HG03565 (cell line): ENCODE measurements at regions not wholly inside any gene's neighbourhood (a gene's known extent, or its start where the extent isn't known, plus 50 kb on each side); places are given as distances from the start of the nearest gene placed in this dataset.
"Not testable (repeated sequence)": the region's sequence is repeated elsewhere in the genome, so short reads cannot be mapped to it uniquely, and the experiment has no call there.

ENCODE experiments used
- ATAC-seq: cut with Tn5 transposase; IDR thresholded peaks from one replicate; pipeline ENCODE4 v1.9.1; 2021; ENCODE audit warnings: mild to moderate bottlenecking, moderate library complexity; ENCODE audit not compliant: unreplicated experiment

GRCh38 chr18:59980188-59980637 lies 80.4 kb downstream of the PMAIP1 start:
- ATAC-seq = no peak

GRCh38 chr18:59971871-59972428 lies 72.2 kb downstream of the PMAIP1 start:
- no peak for ATAC-seq

GRCh38 chr18:59971144-59971543 lies 71.3 kb downstream of the PMAIP1 start:
- peak; percentile 79 for ATAC-seq

- not testable (repeated sequence) for ATAC-seq
These were observed 69.8 kb downstream of the PMAIP1 start for GRCh38 chr18:59969477-59970028.

GRCh38 chr18:59968583-59968982 lies 68.8 kb downstream of the PMAIP1 start:
- no peak for ATAC-seq

GRCh38 chr18:59967878-59968277 lies 68.1 kb downstream of the PMAIP1 start:
- ATAC-seq = no peak

- no peak for ATAC-seq
These were observed 67.1 kb downstream of the PMAIP1 start for GRCh38 chr18:59966913-59967312.

- no peak for ATAC-seq
These were observed 63.4 kb downstream of the PMAIP1 start for GRCh38 chr18:59963229-59963628.

- ATAC-seq = peak; percentile 86
These were observed 61.3 kb downstream of the PMAIP1 start for GRCh38 chr18:59961070-59961469.

GRCh38 chr18:59960272-59960671 lies 60.5 kb downstream of the PMAIP1 start:
- ATAC-seq = no peak

- ATAC-seq = no peak
These were observed 59.8 kb downstream of the PMAIP1 start for GRCh38 chr18:59959606-59960005.

GRCh38 chr18:59959073-59959472 lies 59.3 kb downstream of the PMAIP1 start:
- ATAC-seq = no peak

GRCh38 chr18:59957957-59958356 lies 58.2 kb downstream of the PMAIP1 start:
- no peak for ATAC-seq

GRCh38 chr18:59954755-59955156 lies 55.0 kb downstream of the PMAIP1 start:
- ATAC-seq = no peak

- no peak for ATAC-seq
These were observed 54.4 kb downstream of the PMAIP1 start for GRCh38 chr18:59954241-59954640.
